GM12874 (cell line): ENCODE measurements at regions not wholly inside any gene's neighbourhood (a gene's known extent, or its start where the extent isn't known, plus 50 kb on each side); places are given as distances from the start of the nearest gene placed in this dataset.

Experiments used
- TF ChIP-seq, protein P1 (sequence below): IDR thresholded peaks from 2 replicates; pipeline ENCODE4 v1.5.1; 2011; ENCODE audit warnings: low read depth, mild to moderate bottlenecking, control low read depth, low read length, moderate library complexity; ENCODE audit not compliant: insufficient read depth

DNA sequence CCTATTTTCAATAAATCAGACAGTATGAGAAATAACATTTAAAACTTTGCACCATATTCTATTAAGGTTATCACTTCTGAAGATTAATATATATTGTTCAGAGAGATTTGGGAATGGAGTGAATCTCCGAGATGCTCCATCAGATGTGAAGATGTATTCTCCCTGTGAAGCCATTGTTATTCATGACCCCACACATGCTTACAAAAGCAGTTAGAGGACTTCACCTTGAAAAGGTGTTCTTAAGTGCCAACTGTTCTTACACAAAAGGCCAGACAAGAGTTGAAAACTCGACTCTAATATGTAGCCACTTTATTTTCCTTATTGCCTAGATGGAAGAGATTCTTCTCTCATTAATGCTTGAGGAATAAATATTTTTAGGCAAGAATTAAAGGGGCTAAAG is 54.3 kb upstream of the NEIL3 start:
- TF ChIP-seq, protein P1, sequence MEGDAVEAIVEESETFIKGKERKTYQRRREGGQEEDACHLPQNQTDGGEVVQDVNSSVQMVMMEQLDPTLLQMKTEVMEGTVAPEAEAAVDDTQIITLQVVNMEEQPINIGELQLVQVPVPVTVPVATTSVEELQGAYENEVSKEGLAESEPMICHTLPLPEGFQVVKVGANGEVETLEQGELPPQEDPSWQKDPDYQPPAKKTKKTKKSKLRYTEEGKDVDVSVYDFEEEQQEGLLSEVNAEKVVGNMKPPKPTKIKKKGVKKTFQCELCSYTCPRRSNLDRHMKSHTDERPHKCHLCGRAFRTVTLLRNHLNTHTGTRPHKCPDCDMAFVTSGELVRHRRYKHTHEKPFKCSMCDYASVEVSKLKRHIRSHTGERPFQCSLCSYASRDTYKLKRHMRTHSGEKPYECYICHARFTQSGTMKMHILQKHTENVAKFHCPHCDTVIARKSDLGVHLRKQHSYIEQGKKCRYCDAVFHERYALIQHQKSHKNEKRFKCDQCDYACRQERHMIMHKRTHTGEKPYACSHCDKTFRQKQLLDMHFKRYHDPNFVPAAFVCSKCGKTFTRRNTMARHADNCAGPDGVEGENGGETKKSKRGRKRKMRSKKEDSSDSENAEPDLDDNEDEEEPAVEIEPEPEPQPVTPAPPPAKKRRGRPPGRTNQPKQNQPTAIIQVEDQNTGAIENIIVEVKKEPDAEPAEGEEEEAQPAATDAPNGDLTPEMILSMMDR: no peak

DNA sequence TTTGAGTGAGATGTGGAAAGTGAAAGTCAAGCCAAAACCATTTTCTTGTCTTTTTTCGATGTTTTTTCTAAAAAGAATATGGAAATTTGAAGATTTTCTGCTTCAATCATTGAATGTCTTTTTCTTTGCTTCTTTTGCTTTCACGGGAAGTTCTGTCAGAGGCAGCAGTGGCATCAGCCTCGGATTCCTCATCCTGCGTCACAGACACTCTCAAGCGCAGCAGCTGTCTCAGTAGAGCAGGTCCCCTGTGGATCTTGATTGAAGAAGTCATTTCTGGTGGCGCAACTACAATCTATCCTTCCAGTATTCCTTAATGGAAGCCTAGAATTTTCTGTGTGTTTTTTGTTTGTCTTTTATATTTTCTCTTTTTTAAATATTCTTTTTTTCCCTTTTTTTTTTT is 52.7 kb upstream of the NEIL3 start:
- TF ChIP-seq, protein P1: no peak
